Vagina (tissue), 2 donors: ENCODE measurements at regions not wholly inside any gene's neighbourhood (a gene's known extent, or its start where the extent isn't known, plus 50 kb on each side); places are given as distances from the start of the nearest gene placed in this dataset.

Experiments used
- DNase-seq, 2 donors: peaks; one replicate each; pipeline ENCODE4 v3.0.0-alpha.2; 2017; ENCODE audit errors: extremely low spot score in 2 of 2
- H3K27ac ChIP-seq: fragments of 200-600 bp; sonication (generic); one replicate; pipeline ENCODE4 v1.5.1; 2019
- H3K27me3 ChIP-seq: fragments of 200-600 bp; sonication (generic); one replicate; pipeline ENCODE4 v1.5.1; 2019
- H3K36me3 ChIP-seq, 2 donors: fragments of 200-600 bp; sonication (generic); one replicate each; pipeline ENCODE4 v1.5.1; 2017 to 2019
- H3K4me1 ChIP-seq: fragments of 200-600 bp; sonication (generic); one replicate; pipeline ENCODE4 v1.5.1; 2019
- H3K4me3 ChIP-seq, 2 donors: fragments of 200-600 bp; sonication (generic); 1 replicate in 1 of 2; 2 replicates in 1 of 2; pipeline ENCODE4 v1.5.1; 2016 to 2019
- H3K9me3 ChIP-seq: fragments of 200-600 bp; sonication (generic); one replicate; pipeline ENCODE4 v1.5.1; 2019
- CTCF ChIP-seq, 3 experiments: fragments of 450-650 bp in 2 of 3; fragments of 200-600 bp in 1 of 3; sonication (generic) in 1 of 3; IDR thresholded peaks; one replicate each; pipeline ENCODE4 v1.5.1; 2017 to 2019; ENCODE audit warnings: antibody characterized with exemption in 3 of 3, mild to moderate bottlenecking in 2 of 3, moderate library complexity in 2 of 3
- POLR2A ChIP-seq, 2 donors: fragments of 450-650 bp; IDR thresholded peaks; one replicate each; pipeline ENCODE4 v1.6.1; 2017; ENCODE audit warnings: antibody characterized with exemption in 2 of 2, mild to moderate bottlenecking in 2 of 2, moderate library complexity in 2 of 2
- POLR2AphosphoS5 ChIP-seq, 2 donors: sonication (generic); formaldehyde crosslinking; IDR thresholded peaks; one replicate each; pipeline ENCODE4 v1.9.0; 2017; ENCODE audit warnings: antibody characterized with exemption in 2 of 2, mild to moderate bottlenecking in 2 of 2, low read depth in 1 of 2; ENCODE audit not compliant: insufficient read depth in 1 of 2
- intact Hi-C: fragments of 100-400 bp; cut with DNase I; formaldehyde crosslinking; loops from one replicate; pipeline ENCODE4 v1.15.1; 2023

DNA sequence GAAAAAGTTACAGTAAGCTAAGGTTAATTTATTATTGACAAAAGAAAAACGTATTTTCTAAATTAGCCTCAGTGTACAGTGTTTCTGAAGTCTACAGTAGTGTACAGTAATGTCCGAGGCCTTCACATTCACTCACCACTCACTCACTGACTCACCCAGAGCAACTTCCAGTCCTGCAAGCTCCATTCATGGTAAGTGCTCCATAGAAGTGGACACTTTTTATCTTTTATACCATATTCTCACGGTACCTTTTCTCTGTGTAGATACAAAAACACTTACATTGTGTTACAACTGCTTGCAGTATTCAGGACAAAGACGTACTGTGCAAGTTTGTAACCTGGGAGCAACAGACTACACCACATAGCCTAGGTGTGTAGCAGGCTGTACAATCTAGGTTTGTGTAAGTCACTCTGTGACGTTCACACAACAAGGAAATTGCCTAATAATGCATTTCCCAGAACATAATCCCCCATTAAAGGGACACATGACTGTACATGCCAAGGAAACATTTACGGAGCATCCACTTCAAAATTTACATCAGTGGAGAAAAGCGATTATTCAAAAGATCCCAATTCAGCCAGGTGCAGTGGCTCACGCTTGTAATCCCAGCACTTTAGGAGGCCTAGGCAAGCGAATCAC, 133.4 kb downstream of the BANF2 start:
- TF ChIP-seq POLR2A (IDR thresholded peaks at IDR 0.05), result no peak
- no peak for TF ChIP-seq CTCF (IDR thresholded peaks at IDR 0.05)
- TF ChIP-seq POLR2AphosphoS5 (IDR thresholded peaks at IDR 0.05; ENCODE audit: insufficient read depth in 1 of 2, low read depth in 1 of 2), result no peak
- peaks cover 20% of the 10 kb centered on the region for H3K4me1 ChIP-seq
- DNase-seq, result no peak
- no peak overlapping the region for H3K4me3 ChIP-seq
- H3K27ac ChIP-seq, result no peak overlapping the region
- intact Hi-C loops, result no loop called here
- no peaks in the 10 kb centered on the region for H3K27me3 ChIP-seq
- no peaks in the 10 kb centered on the region for H3K9me3 ChIP-seq
- H3K36me3 ChIP-seq, result no peaks in the 10 kb centered on the region

GRCh38 chr20:17832236-17832915, 132.6 kb downstream of the BANF2 start:
- TF ChIP-seq POLR2A (IDR thresholded peaks at IDR 0.05), result no peak
- TF ChIP-seq CTCF (IDR thresholded peaks at IDR 0.05), result no peak
- no peak for TF ChIP-seq POLR2AphosphoS5 (IDR thresholded peaks at IDR 0.05; ENCODE audit: insufficient read depth in 1 of 2, low read depth in 1 of 2)
- no peak overlapping the region for H3K27ac ChIP-seq

GRCh38 chr20:17828598-17829144, 128.9 kb downstream of the BANF2 start:
- Histone ChIP-seq H3K27me3 (no peaks in the 10 kb centered on the region), H3K9me3 (no peaks in the 10 kb centered on the region), H3K4me3 (no peak overlapping the region), H3K36me3 (no peaks in the 10 kb centered on the region), H3K4me1 (peaks cover 11% of the 10 kb centered on the region), H3K27ac (no peak overlapping the region)
- intact Hi-C loops, result no loop called here
- TF ChIP-seq POLR2A (IDR thresholded peaks at IDR 0.05) (no peak), POLR2AphosphoS5 (IDR thresholded peaks at IDR 0.05; ENCODE audit: insufficient read depth in 1 of 2, low read depth in 1 of 2) (no peak), CTCF (IDR thresholded peaks at IDR 0.05) (no peak)
- DNase-seq, result no peak

More at GRCh38 chr20:17832236-17832915, 132.6 kb downstream of the BANF2 start:
- Histone ChIP-seq H3K27me3 (no peaks in the 10 kb centered on the region), H3K4me1 (peaks cover 20% of the 10 kb centered on the region), H3K4me3 (no peak overlapping the region), H3K9me3 (no peaks in the 10 kb centered on the region), H3K36me3 (no peaks in the 10 kb centered on the region)
- DNase-seq, result no peak
- intact Hi-C loops, result no loop called here

DNA sequence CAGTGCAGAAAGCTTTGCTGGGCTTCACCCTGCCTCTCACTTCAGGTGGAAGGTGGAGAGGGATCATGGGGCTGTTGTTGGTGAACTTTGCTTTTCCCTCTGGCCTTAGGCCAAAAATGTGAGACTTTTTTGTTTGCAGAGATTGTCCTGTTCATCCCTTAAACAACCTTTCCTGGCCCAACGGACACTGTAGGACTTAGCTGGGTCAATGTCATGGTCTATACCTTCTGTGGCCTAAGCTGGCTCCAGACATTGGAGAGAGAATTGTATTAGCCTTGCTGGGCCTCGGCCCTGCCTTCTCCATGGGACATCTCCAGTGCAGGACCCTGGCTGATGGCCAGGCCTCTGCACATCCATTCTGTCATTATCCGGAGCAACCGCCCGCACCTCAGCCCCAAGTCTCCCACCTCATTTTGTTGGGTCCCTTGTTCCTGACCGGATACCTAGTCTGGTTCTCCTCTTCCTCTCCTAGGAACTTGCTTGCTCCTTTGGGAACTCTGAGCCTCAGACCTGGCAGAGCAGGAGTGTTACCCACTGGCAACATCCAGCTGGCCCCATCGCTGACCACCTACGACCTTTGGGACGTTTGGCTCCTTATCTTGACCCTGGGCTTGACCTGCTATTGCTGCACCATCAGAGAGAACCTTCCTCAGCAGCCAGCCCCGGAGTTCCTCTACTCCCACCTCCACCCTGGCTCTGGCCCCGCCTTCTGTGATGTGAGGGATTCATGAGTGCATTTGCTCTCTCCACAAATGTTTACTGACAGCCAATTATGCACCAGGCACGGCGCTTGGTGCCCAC, 128.2 kb downstream of the BANF2 start:
- DNase-seq, result no peak
- TF ChIP-seq POLR2A (IDR thresholded peaks at IDR 0.05) (no peak), CTCF (IDR thresholded peaks at IDR 0.05) (no peak), POLR2AphosphoS5 (IDR thresholded peaks at IDR 0.05; ENCODE audit: insufficient read depth in 1 of 2, low read depth in 1 of 2) (no peak)
- peaks cover 11% of the 10 kb centered on the region for H3K4me1 ChIP-seq
- H3K27me3 ChIP-seq, result no peaks in the 10 kb centered on the region
- intact Hi-C loops, result no loop called here
- no peaks in the 10 kb centered on the region for H3K36me3 ChIP-seq
- H3K9me3 ChIP-seq, result no peaks in the 10 kb centered on the region
- no peak overlapping the region for H3K4me3 ChIP-seq
- no peak overlapping the region for H3K27ac ChIP-seq
